ENCODE measurements at regions not wholly inside any gene's neighbourhood (a gene's known extent, or its start where the extent isn't known, plus 50 kb on each side); places are given as distances from the start of the nearest gene placed in this dataset.

DNA sequence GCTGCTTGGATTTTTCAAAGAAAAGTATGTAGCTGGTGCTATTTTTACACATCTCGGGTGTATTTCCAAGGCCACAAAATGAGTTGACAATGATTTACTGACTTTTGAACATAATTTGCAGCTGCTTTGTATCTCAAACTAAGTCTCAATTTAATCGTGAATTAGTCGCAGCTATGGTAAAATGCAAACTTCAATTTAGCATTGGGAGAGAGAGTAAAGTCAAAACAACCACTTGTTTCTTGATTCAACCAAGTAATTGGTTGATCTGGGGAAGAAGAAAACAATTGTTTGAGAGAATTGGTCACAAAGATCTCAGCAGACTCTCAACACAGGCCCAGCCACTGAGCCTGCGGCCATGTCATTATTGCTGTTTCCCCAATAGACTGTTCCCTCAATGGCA is 75.0 kb upstream of the DYRK2 start:
- Histone ChIP-seq H2BK5ac (ENCODE audit: low read depth, low read length, poor library complexity, severe bottlenecking) (no peak overlapping the region), H3K56ac (ENCODE audit: extremely low read depth, insufficient read depth, low read length) (no peak overlapping the region), H3K27ac (ENCODE audit: insufficient read depth, low read length) (no peak overlapping the region), H4K91ac (ENCODE audit: insufficient read depth, low read depth, low read length) (no peak overlapping the region), H3K9me1 (ENCODE audit: insufficient read depth, low read length) (no peaks in the 10 kb centered on the region), H3K36me3 (ENCODE audit: control insufficient read depth, insufficient read depth, low read length) (no peaks in the 10 kb centered on the region), H2AK9ac (replicated peaks; ENCODE audit: low read depth, low read length, poor library complexity) (no peak overlapping the region), H3K4me1 (ENCODE audit: control insufficient read depth, insufficient read depth, low read length) (no peaks in the 10 kb centered on the region), H4K20me1 (ENCODE audit: insufficient read depth, low read length) (no peaks in the 10 kb centered on the region), H4K5ac (ENCODE audit: low read depth, low read length) (no peak overlapping the region), H3K18ac (ENCODE audit: low read depth, low read length) (no peak overlapping the region), H2AK5ac (ENCODE audit: low read depth, low read length) (no peak overlapping the region), H2BK15ac (ENCODE audit: low read depth, low read length) (no peak overlapping the region), H2BK20ac (ENCODE audit: low read depth, low read length) (no peak overlapping the region), H3K9me3 (ENCODE audit: control insufficient read depth, insufficient read depth, low read length) (no peaks in the 10 kb centered on the region), H2AFZ (replicated peaks; ENCODE audit: low read length, poor library complexity) (no peak overlapping the region), H3K79me1 (ENCODE audit: low read depth in 1 of 2, low read length in 2 of 2) (no peaks in the 10 kb centered on the region), H3K4me2 (ENCODE audit: low read depth, low read length) (no peak overlapping the region), H3K27me3 (ENCODE audit: control insufficient read depth, insufficient read depth, low read length) (no peaks in the 10 kb centered on the region; the same call in 1 of the 2 replicates), H3K4me3 (ENCODE audit: insufficient read depth, low read depth, low read length) (no peak overlapping the region), H3K4ac (ENCODE audit: low read depth, low read length) (no peak overlapping the region), H4K8ac (ENCODE audit: low read depth in 2 of 2, low read length in 2 of 2) (no peak overlapping the region), H3K23ac (ENCODE audit: low read depth, low read length) (no peak overlapping the region), H3K14ac (replicated peaks; ENCODE audit: low read depth, low read length) (no peak overlapping the region), H3K9ac (ENCODE audit: low read depth, low read length) (no peak overlapping the region), H2BK120ac (ENCODE audit: low read depth, low read length) (no peak overlapping the region)
- dilution Hi-C loops (cut with HindIII; ENCODE audit: low sequenced_read_pairs, unreplicated experiment) (no loop called here), intact Hi-C loops (cut with micrococcal nuclease) (no loop called here), in situ Hi-C loops (cut with MboI; ENCODE audit: low sequenced_read_pairs) (no loop called here)
- ATAC-seq (ENCODE audit: low read depth) (no peak), DNase-seq (no peak)
- no peak for TF ChIP-seq MAZ (IDR thresholded peaks at IDR 0.05; ENCODE audit: borderline replicate concordance, low read depth, low read length)
- no peak for TF ChIP-seq FOS (IDR thresholded peaks at IDR 0.05; ENCODE audit: low read depth, low read length)
- TF ChIP-seq, protein P1, sequence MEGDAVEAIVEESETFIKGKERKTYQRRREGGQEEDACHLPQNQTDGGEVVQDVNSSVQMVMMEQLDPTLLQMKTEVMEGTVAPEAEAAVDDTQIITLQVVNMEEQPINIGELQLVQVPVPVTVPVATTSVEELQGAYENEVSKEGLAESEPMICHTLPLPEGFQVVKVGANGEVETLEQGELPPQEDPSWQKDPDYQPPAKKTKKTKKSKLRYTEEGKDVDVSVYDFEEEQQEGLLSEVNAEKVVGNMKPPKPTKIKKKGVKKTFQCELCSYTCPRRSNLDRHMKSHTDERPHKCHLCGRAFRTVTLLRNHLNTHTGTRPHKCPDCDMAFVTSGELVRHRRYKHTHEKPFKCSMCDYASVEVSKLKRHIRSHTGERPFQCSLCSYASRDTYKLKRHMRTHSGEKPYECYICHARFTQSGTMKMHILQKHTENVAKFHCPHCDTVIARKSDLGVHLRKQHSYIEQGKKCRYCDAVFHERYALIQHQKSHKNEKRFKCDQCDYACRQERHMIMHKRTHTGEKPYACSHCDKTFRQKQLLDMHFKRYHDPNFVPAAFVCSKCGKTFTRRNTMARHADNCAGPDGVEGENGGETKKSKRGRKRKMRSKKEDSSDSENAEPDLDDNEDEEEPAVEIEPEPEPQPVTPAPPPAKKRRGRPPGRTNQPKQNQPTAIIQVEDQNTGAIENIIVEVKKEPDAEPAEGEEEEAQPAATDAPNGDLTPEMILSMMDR (conservative IDR thresholded peaks at IDR 0.05; ENCODE audit: low read depth, low read length), result no peak
- TF ChIP-seq RFX5 (IDR thresholded peaks at IDR 0.05; ENCODE audit: low read depth, low read length), result no peak
- TF ChIP-seq, protein P2, sequence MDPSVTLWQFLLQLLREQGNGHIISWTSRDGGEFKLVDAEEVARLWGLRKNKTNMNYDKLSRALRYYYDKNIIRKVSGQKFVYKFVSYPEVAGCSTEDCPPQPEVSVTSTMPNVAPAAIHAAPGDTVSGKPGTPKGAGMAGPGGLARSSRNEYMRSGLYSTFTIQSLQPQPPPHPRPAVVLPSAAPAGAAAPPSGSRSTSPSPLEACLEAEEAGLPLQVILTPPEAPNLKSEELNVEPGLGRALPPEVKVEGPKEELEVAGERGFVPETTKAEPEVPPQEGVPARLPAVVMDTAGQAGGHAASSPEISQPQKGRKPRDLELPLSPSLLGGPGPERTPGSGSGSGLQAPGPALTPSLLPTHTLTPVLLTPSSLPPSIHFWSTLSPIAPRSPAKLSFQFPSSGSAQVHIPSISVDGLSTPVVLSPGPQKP (IDR thresholded peaks at IDR 0.05; ENCODE audit: borderline replicate concordance, low read depth, low read length), result no peak
- TF ChIP-seq, protein P3, sequence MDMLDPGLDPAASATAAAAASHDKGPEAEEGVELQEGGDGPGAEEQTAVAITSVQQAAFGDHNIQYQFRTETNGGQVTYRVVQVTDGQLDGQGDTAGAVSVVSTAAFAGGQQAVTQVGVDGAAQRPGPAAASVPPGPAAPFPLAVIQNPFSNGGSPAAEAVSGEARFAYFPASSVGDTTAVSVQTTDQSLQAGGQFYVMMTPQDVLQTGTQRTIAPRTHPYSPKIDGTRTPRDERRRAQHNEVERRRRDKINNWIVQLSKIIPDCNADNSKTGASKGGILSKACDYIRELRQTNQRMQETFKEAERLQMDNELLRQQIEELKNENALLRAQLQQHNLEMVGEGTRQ (IDR thresholded peaks at IDR 0.05; ENCODE audit: low read depth, low read length), result no peak
- TF ChIP-seq MXI1 (IDR thresholded peaks at IDR 0.05; ENCODE audit: borderline replicate concordance, low read depth, low read length), result no peak
- TF ChIP-seq BHLHE40 (IDR thresholded peaks at IDR 0.05; ENCODE audit: low read depth, low read length), result no peak
- no peak for TF ChIP-seq POLR2A (IDR thresholded peaks at IDR 0.05; ENCODE audit: low read depth, low read length)
- no peak for TF ChIP-seq RAD21 (IDR thresholded peaks at IDR 0.05; ENCODE audit: low read length)
- BruUV-seq (replicated peaks), result no TSS peak
- POLR2A ChIA-PET (ENCODE audit: unreplicated experiment), result no interaction called here
- no CpG with 5 or more reads among the region's 4 CpGs for WGBS, 2 experiments (ENCODE audit: extremely low coverage in 2 of 2, insufficient read length in 1 of 2)
- CTCF ChIA-PET, result no interaction called here
